ENCODE measurements at regions not wholly inside any gene's neighbourhood (a gene's known extent, or its start where the extent isn't known, plus 50 kb on each side); places are given as distances from the start of the nearest gene placed in this dataset.

- H3K27me3 ChIP-seq = no peaks in the 10 kb centered on the region
- H3K4me1 ChIP-seq = no peaks in the 10 kb centered on the region
- no peaks in the 10 kb centered on the region for H3K36me3 ChIP-seq
- intact Hi-C loops (cut with DNase I) = no loop called here
- TF ChIP-seq POLR2A (IDR thresholded peaks at IDR 0.05) (no peak), POLR2AphosphoS5 (IDR thresholded peaks at IDR 0.05; ENCODE audit: insufficient read depth in 1 of 2, low read depth in 1 of 2) (no peak), CTCF (IDR thresholded peaks at IDR 0.05) (no peak)
- H3K4me3 ChIP-seq = no peak overlapping the region
- H3K27ac ChIP-seq = no peak overlapping the region
- H3K9me3 ChIP-seq = no peaks in the 10 kb centered on the region
- no peak for DNase-seq (ENCODE audit: extremely low spot score in 2 of 2)
These were observed 156.1 kb upstream of the KIF2A start for GRCh38 chr5:62149879-62150278.

GRCh38 chr5:62152394-62153087 lies 153.5 kb upstream of the KIF2A start:
- intact Hi-C loops (cut with DNase I) = no loop called here
- H3K4me3 ChIP-seq = no peak overlapping the region
- no peaks in the 10 kb centered on the region for H3K9me3 ChIP-seq
- H3K27ac ChIP-seq = no peak overlapping the region
- no peak for DNase-seq (ENCODE audit: extremely low spot score in 2 of 2)
- H3K36me3 ChIP-seq = no peaks in the 10 kb centered on the region
- TF ChIP-seq CTCF (IDR thresholded peaks at IDR 0.05) = no peak
- TF ChIP-seq POLR2AphosphoS5 (IDR thresholded peaks at IDR 0.05; ENCODE audit: insufficient read depth in 1 of 2, low read depth in 1 of 2) = no peak
- no peak for TF ChIP-seq POLR2A (IDR thresholded peaks at IDR 0.05)
- H3K4me1 ChIP-seq = no peaks in the 10 kb centered on the region
- no peaks in the 10 kb centered on the region for H3K27me3 ChIP-seq

DNA sequence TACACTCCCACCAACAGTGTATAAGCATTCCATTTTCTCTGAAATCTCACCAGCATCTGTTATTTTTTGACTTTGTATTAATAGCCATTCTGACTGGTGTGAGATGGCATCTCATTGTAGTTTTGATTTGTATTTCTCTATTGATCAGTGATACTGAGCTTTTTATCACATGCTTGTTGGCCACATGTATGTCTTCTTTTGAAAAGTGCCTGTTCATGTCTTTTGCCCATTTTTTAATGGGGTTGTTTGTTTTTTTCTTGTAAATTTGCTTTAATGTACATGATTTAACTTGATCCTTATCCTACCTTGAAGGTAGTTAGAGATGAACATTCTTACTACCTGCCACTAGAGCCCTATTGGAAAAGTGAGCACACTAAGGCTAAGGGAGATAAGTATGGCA lies 151.2 kb upstream of the KIF2A start:
- H3K27ac ChIP-seq = no peak overlapping the region
- no peaks in the 10 kb centered on the region for H3K9me3 ChIP-seq
- TF ChIP-seq CTCF (IDR thresholded peaks at IDR 0.05) (no peak), POLR2A (IDR thresholded peaks at IDR 0.05) (no peak), POLR2AphosphoS5 (IDR thresholded peaks at IDR 0.05; ENCODE audit: insufficient read depth in 1 of 2, low read depth in 1 of 2) (no peak)
- H3K27me3 ChIP-seq = no peaks in the 10 kb centered on the region
- intact Hi-C loops (cut with DNase I) = no loop called here
- no peaks in the 10 kb centered on the region for H3K36me3 ChIP-seq
- DNase-seq (ENCODE audit: extremely low spot score in 2 of 2) = no peak
- no peak overlapping the region for H3K4me3 ChIP-seq
- no peaks in the 10 kb centered on the region for H3K4me1 ChIP-seq

- TF ChIP-seq POLR2AphosphoS5 (IDR thresholded peaks at IDR 0.05; ENCODE audit: insufficient read depth in 1 of 2, low read depth in 1 of 2) = no peak
- TF ChIP-seq CTCF (IDR thresholded peaks at IDR 0.05) = no peak
- no peak for TF ChIP-seq POLR2A (IDR thresholded peaks at IDR 0.05)
- no peak overlapping the region for H3K4me3 ChIP-seq
- no peaks in the 10 kb centered on the region for H3K9me3 ChIP-seq
- H3K27ac ChIP-seq = no peak overlapping the region
- H3K27me3 ChIP-seq = no peaks in the 10 kb centered on the region
- no peaks in the 10 kb centered on the region for H3K36me3 ChIP-seq
- DNase-seq (ENCODE audit: extremely low spot score in 2 of 2) = no peak
- intact Hi-C loops (cut with DNase I) = no loop called here
- no peaks in the 10 kb centered on the region for H3K4me1 ChIP-seq
These were observed 150.0 kb upstream of the KIF2A start for GRCh38 chr5:62155988-62156387.

DNA sequence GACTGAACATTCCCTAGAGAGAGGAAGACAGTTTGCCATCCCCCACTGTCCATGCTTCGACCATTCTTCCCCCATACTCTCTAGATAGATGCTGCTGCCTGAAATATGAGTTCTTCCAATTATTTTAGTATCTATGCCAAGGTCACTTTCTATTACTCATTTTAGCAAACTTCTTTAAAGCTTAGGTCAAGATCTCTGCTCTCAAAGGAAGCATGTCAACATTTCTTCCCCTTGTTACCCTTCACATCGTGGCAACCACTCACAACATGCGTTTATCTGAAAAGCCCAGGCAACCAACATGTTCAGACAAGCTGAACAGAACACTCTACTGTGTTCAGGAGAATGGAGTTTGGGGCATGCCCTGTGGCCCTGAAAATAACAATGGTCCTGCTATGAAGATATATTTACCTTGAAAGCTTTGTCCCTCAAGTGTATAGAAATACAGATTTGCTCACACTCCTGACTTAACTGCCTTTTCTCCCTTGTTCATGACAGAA lies 138.4 kb upstream of the KIF2A start:
- Histone ChIP-seq H3K4me1 (no peaks in the 10 kb centered on the region), H3K27ac (no peak overlapping the region), H3K9me3 (no peaks in the 10 kb centered on the region), H3K4me3 (no peak overlapping the region), H3K27me3 (no peaks in the 10 kb centered on the region), H3K36me3 (no peaks in the 10 kb centered on the region)
- TF ChIP-seq CTCF (IDR thresholded peaks at IDR 0.05) = no peak
- intact Hi-C loops (cut with DNase I) = no loop called here
- no peak for DNase-seq (ENCODE audit: extremely low spot score in 2 of 2)

Measured in vagina (tissue), 2 donors.